ENCODE measurements at regions not wholly inside any gene's neighbourhood (a gene's known extent, or its start where the extent isn't known, plus 50 kb on each side); places are given as distances from the start of the nearest gene placed in this dataset.
A peak's percentile ranks its signal among the peaks of the same experiment; 100 is the strongest.

- TF ChIP-seq CTCF (IDR thresholded peaks at IDR 0.05; ENCODE audit: low read depth, low read length): no peak
- H3K4me3 ChIP-seq (replicated peaks in 1 of 2; ENCODE audit: low read depth in 2 of 2, low read length in 2 of 2): no peak overlapping the region
- DNase-seq (ENCODE audit: low read depth in 2 of 2): no peak
Measured at GRCh38 chr7:41459183-41459582, 243.7 kb downstream of the INHBA start.

GRCh38 chr7:41457832-41458437 lies 245.0 kb downstream of the INHBA start:
- H3K4me3 ChIP-seq (replicated peaks in 1 of 2; ENCODE audit: low read depth in 2 of 2, low read length in 2 of 2): no peak overlapping the region
- DNase-seq (ENCODE audit: low read depth in 2 of 2): no peak
- no peak for TF ChIP-seq CTCF (IDR thresholded peaks at IDR 0.05; ENCODE audit: low read depth, low read length)

- peak in 1 of 2 donors; percentile 45 for DNase-seq (ENCODE audit: low read depth in 2 of 2)
- H3K4me3 ChIP-seq (replicated peaks in 1 of 2; ENCODE audit: low read depth in 2 of 2, low read length in 2 of 2): no peak overlapping the region
- no peak for TF ChIP-seq CTCF (IDR thresholded peaks at IDR 0.05; ENCODE audit: low read depth, low read length)
Measured at GRCh38 chr7:41451826-41452225, 251.1 kb downstream of the INHBA start.

- TF ChIP-seq CTCF (IDR thresholded peaks at IDR 0.05; ENCODE audit: low read depth, low read length): no peak
- H3K4me3 ChIP-seq (replicated peaks in 1 of 2; ENCODE audit: low read depth in 2 of 2, low read length in 2 of 2): no peak overlapping the region
- no peak for DNase-seq (ENCODE audit: low read depth in 2 of 2)
Measured at GRCh38 chr7:41449694-41450093, 253.2 kb downstream of the INHBA start.

GRCh38 chr7:41449286-41449685 lies 253.6 kb downstream of the INHBA start:
- TF ChIP-seq CTCF (IDR thresholded peaks at IDR 0.05; ENCODE audit: low read depth, low read length): no peak
- no peak for DNase-seq (ENCODE audit: low read depth in 2 of 2)
- no peak overlapping the region for H3K4me3 ChIP-seq (replicated peaks in 1 of 2; ENCODE audit: low read depth in 2 of 2, low read length in 2 of 2)

- no peak for TF ChIP-seq CTCF (IDR thresholded peaks at IDR 0.05; ENCODE audit: low read depth, low read length)
- no peak overlapping the region for H3K4me3 ChIP-seq (replicated peaks in 1 of 2; ENCODE audit: low read depth in 2 of 2, low read length in 2 of 2)
- peak; percentile 77 to 88 for DNase-seq (ENCODE audit: low read depth in 2 of 2)
Measured at GRCh38 chr7:41448104-41448503, 254.8 kb downstream of the INHBA start.

- no peak overlapping the region for H3K4me3 ChIP-seq (replicated peaks in 1 of 2; ENCODE audit: low read depth in 2 of 2, low read length in 2 of 2)
- DNase-seq (ENCODE audit: low read depth in 2 of 2): peak in 1 of 2 donors; percentile 30
- TF ChIP-seq CTCF (IDR thresholded peaks at IDR 0.05; ENCODE audit: low read depth, low read length): no peak
Measured at GRCh38 chr7:41447450-41448042, 255.3 kb downstream of the INHBA start.

All from cardiac fibroblast (primary cell).